Stimulated activated CD4-positive, alpha-beta T cell treated with anti-CD3 and anti-CD28 coated beads, Interleukin-2, amount 100 ng/mL, for 24 hours (primary cell): ENCODE measurements at regions not wholly inside any gene's neighbourhood (a gene's known extent, or its start where the extent isn't known, plus 50 kb on each side); places are given as distances from the start of the nearest gene placed in this dataset.

Source experiments
- DNase-seq, 2 donors: peaks; one replicate each; pipeline ENCODE4 v3.0.0-alpha.2; 2020

- DNase-seq: no peak
Measured at GRCh38 chr15:52862677-52863076, 72.5 kb upstream of the ONECUT1 start.

- no peak for DNase-seq
Measured at GRCh38 chr15:52858782-52859176, 68.6 kb upstream of the ONECUT1 start.

GRCh38 chr15:52857937-52858781 is 68.0 kb upstream of the ONECUT1 start:
- DNase-seq: no peak

GRCh38 chr15:52857471-52857870 is 67.3 kb upstream of the ONECUT1 start:
- no peak for DNase-seq

- no peak for DNase-seq
Measured at GRCh38 chr15:52856286-52856685, 66.2 kb upstream of the ONECUT1 start.

- DNase-seq: no peak
Measured at GRCh38 chr15:52855157-52855556, 65.0 kb upstream of the ONECUT1 start.

GRCh38 chr15:52844823-52845222 is 54.7 kb upstream of the ONECUT1 start:
- DNase-seq: no peak
